ENCODE measurements at regions not wholly inside any gene's neighbourhood (a gene's known extent, or its start where the extent isn't known, plus 50 kb on each side); places are given as distances from the start of the nearest gene placed in this dataset.

- DNase-seq = no peak
- TF ChIP-seq EZH2 (IDR thresholded peaks at IDR 0.05; ENCODE audit: low read depth) (no peak), CTCF (conservative IDR thresholded peaks at IDR 0.05) (no peak)
- H3K4me3 ChIP-seq = no peak overlapping the region
- no peak overlapping the region for H3K27ac ChIP-seq
- ChIA-PET POLR2A (ENCODE audit: unreplicated experiment) (no interaction called here), CTCF (no interaction called here)
- no peak overlapping the region for H3K4me2 ChIP-seq
- H3K79me2 ChIP-seq (ENCODE audit: low read depth) = no peaks in the 10 kb centered on the region
- H3K4me1 ChIP-seq (replicated peaks; ENCODE audit: insufficient read depth) = no peaks in the 10 kb centered on the region
- no TSS peak for BruUV-seq (replicated peaks)
- intact Hi-C loops (cut with micrococcal nuclease; ENCODE audit: unreplicated experiment) = no loop called here
- H3F3A ChIP-seq (ENCODE audit: insufficient read depth, low read depth) = no peaks in the 10 kb centered on the region
- H3K9me3 ChIP-seq (ENCODE audit: insufficient read depth, low read depth) = no peaks in the 10 kb centered on the region
- no peaks in the 10 kb centered on the region for H3K9me2 ChIP-seq (ENCODE audit: insufficient read depth)
- H2AFZ ChIP-seq = no peak overlapping the region
- H3K36me3 ChIP-seq (ENCODE audit: low read depth) = no peaks in the 10 kb centered on the region
- no peaks in the 10 kb centered on the region for H3K27me3 ChIP-seq (ENCODE audit: insufficient read depth, low read depth)
- H4K20me1 ChIP-seq (ENCODE audit: insufficient read depth) = no peaks in the 10 kb centered on the region
These were observed 570.4 kb downstream of the CCDC85A start for GRCh38 chr2:56754066-56754615.

- DNase-seq = no peak
- Histone ChIP-seq H3K27me3 (ENCODE audit: insufficient read depth, low read depth) (no peaks in the 10 kb centered on the region), H4K20me1 (ENCODE audit: insufficient read depth) (no peaks in the 10 kb centered on the region), H3K9me3 (ENCODE audit: insufficient read depth, low read depth) (no peaks in the 10 kb centered on the region), H3K9me2 (ENCODE audit: insufficient read depth) (no peaks in the 10 kb centered on the region), H3K4me3 (no peak overlapping the region), H3K4me2 (no peak overlapping the region), H2AFZ (no peak overlapping the region), H3K36me3 (ENCODE audit: low read depth) (no peaks in the 10 kb centered on the region), H3K79me2 (ENCODE audit: low read depth) (no peaks in the 10 kb centered on the region), H3F3A (ENCODE audit: insufficient read depth, low read depth) (no peaks in the 10 kb centered on the region), H3K27ac (no peak overlapping the region), H3K4me1 (replicated peaks; ENCODE audit: insufficient read depth) (no peaks in the 10 kb centered on the region)
- POLR2A ChIA-PET (ENCODE audit: unreplicated experiment) = no interaction called here
- BruUV-seq (replicated peaks) = no TSS peak
- TF ChIP-seq CTCF (conservative IDR thresholded peaks at IDR 0.05) = no peak
- intact Hi-C loops (cut with micrococcal nuclease; ENCODE audit: unreplicated experiment) = no loop called here
- CTCF ChIA-PET = no interaction called here
These were observed 570.8 kb downstream of the CCDC85A start for GRCh38 chr2:56754627-56755026.

GRCh38 chr2:56757884-56758545, 574.2 kb downstream of the CCDC85A start:
- TF ChIP-seq EZH2 (IDR thresholded peaks at IDR 0.05; ENCODE audit: low read depth) (no peak), CTCF (conservative IDR thresholded peaks at IDR 0.05) (no peak)
- H3K27me3 ChIP-seq (ENCODE audit: insufficient read depth, low read depth) = no peaks in the 10 kb centered on the region
- H3K4me3 ChIP-seq = no peak overlapping the region
- no peaks in the 10 kb centered on the region for H3K79me2 ChIP-seq (ENCODE audit: low read depth)
- H3K4me2 ChIP-seq = no peak overlapping the region
- ChIA-PET POLR2A (ENCODE audit: unreplicated experiment) (no interaction called here), CTCF (no interaction called here)
- H3F3A ChIP-seq (ENCODE audit: insufficient read depth, low read depth) = no peaks in the 10 kb centered on the region
- no peaks in the 10 kb centered on the region for H4K20me1 ChIP-seq (ENCODE audit: insufficient read depth)
- H3K4me1 ChIP-seq (replicated peaks; ENCODE audit: insufficient read depth) = no peaks in the 10 kb centered on the region
- no peak overlapping the region for H3K27ac ChIP-seq
- no peak for DNase-seq
- H2AFZ ChIP-seq = no peak overlapping the region
- 0 out of 2 replicates have a peak, but pooled peaks cover 5% of the 10 kb centered on the region for H3K9me2 ChIP-seq (ENCODE audit: insufficient read depth)
- H3K36me3 ChIP-seq (ENCODE audit: low read depth) = no peaks in the 10 kb centered on the region
- no peaks in the 10 kb centered on the region for H3K9me3 ChIP-seq (ENCODE audit: insufficient read depth, low read depth)
- intact Hi-C loops (cut with micrococcal nuclease; ENCODE audit: unreplicated experiment) = no loop called here
- no TSS peak for BruUV-seq (replicated peaks)

Measured in PC-9 (cell line).